ENCODE measurements at regions not wholly inside any gene's neighbourhood (a gene's known extent, or its start where the extent isn't known, plus 50 kb on each side); places are given as distances from the start of the nearest gene placed in this dataset.

GRCh38 chr17:79320331-79320730, 245.7 kb downstream of the ENGASE start:
- TF ChIP-seq CTCF (IDR thresholded peaks at IDR 0.05) = no peak
- TF ChIP-seq POLR2A (IDR thresholded peaks at IDR 0.05) = no peak
